MM.1S (cell line): ENCODE measurements at regions not wholly inside any gene's neighbourhood (a gene's known extent, or its start where the extent isn't known, plus 50 kb on each side); places are given as distances from the start of the nearest gene placed in this dataset.

ENCODE experiments used
- EZH2 ChIP-seq: fragments of 300-600 bp; sonication (generic); optimal IDR thresholded peaks from 2 replicates; pipeline ENCODE3; 2017; ENCODE audit warnings: low read depth, mild to moderate bottlenecking, antibody characterized with exemption, low read length, mixed read lengths
- EZH2phosphoT487 ChIP-seq: fragments of 300-600 bp; sonication (generic); IDR thresholded peaks from 2 replicates; pipeline ENCODE4 v1.6.1; 2018; ENCODE audit warnings: antibody characterized with exemption, low read length

- TF ChIP-seq EZH2phosphoT487 (no peak), EZH2 (no peak)
These were observed 259.9 kb downstream of the BMP7 start for GRCh38 chr20:57006411-57007170.
